ENCODE measurements at regions not wholly inside any gene's neighbourhood (a gene's known extent, or its start where the extent isn't known, plus 50 kb on each side); places are given as distances from the start of the nearest gene placed in this dataset.

DNA sequence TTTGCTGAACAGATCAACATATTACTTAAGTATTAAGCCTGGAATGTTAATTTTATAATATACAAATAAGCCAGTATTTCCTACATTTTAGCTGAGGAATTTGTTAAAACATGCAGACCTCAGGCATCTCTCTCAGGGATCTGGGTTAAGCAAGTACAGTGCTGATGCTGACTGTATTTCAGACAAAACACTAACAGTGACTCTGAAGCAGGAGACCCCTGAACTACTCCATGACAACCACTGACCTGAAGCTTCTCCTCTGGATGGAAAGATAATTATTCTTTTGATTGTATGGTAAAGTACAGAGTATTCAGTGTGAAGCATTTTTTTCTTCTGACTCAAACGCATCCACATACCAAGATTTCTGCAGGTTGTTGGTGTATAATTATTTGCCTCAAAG, 680.8 kb downstream of the LIG4 start:
- no peak overlapping the region for H3K27ac Mint-ChIP-seq

More for the DNA sequence above, 680.8 kb downstream of the LIG4 start:
- no peak overlapping the region for H3K18ac ChIP-seq (ENCODE audit: insufficient read length, low read depth, low read length)
- TF ChIP-seq, protein P1, sequence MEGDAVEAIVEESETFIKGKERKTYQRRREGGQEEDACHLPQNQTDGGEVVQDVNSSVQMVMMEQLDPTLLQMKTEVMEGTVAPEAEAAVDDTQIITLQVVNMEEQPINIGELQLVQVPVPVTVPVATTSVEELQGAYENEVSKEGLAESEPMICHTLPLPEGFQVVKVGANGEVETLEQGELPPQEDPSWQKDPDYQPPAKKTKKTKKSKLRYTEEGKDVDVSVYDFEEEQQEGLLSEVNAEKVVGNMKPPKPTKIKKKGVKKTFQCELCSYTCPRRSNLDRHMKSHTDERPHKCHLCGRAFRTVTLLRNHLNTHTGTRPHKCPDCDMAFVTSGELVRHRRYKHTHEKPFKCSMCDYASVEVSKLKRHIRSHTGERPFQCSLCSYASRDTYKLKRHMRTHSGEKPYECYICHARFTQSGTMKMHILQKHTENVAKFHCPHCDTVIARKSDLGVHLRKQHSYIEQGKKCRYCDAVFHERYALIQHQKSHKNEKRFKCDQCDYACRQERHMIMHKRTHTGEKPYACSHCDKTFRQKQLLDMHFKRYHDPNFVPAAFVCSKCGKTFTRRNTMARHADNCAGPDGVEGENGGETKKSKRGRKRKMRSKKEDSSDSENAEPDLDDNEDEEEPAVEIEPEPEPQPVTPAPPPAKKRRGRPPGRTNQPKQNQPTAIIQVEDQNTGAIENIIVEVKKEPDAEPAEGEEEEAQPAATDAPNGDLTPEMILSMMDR (conservative IDR thresholded peaks at IDR 0.05) = no peak
- no peak overlapping the region for H2BK12ac ChIP-seq (ENCODE audit: insufficient read length, low read depth, low read length)
- no peak overlapping the region for H3K56ac ChIP-seq (ENCODE audit: insufficient read length, low read depth, low read length)
- no peak overlapping the region for H4K91ac ChIP-seq (ENCODE audit: insufficient read length, low read depth, low read length)
- Mint-ChIP-seq H3K36me3 (ENCODE audit: insufficient read depth in 1 of 3, low read depth in 3 of 3) (peaks cover 0 to 3% (median 0%) of the 10 kb centered on the region in 3 experiments; a peak in 2 of 7 replicates), H3K27me3 (ENCODE audit: low read depth) (no peaks in the 10 kb centered on the region), H3K9me3 (peaks cover 3 to 8% of the 10 kb centered on the region in 2 experiments; a peak in 4 of 5 replicates), H3K4me3 (no peak overlapping the region), H3K4me1 (peaks cover 6 to 8% of the 10 kb centered on the region in 2 experiments)
- no peak overlapping the region for H4K8ac ChIP-seq (replicated peaks; ENCODE audit: insufficient read length, low read depth, low read length)
- no peaks in the 10 kb centered on the region for H3K4me1 ChIP-seq (ENCODE audit: insufficient read depth, low read length)
- no peaks in the 10 kb centered on the region; the same call in 1 of the 2 replicates for H3K79me2 ChIP-seq (ENCODE audit: insufficient read depth, low read length)
- H4K20me1 ChIP-seq (ENCODE audit: control insufficient read depth, insufficient read depth, insufficient read length) = no peaks in the 10 kb centered on the region
- H3K27me3 ChIP-seq (ENCODE audit: insufficient read depth, low read length) = no peaks in the 10 kb centered on the region
- H2BK15ac ChIP-seq (ENCODE audit: low read depth, low read length) = no peak overlapping the region
- H2BK20ac ChIP-seq (ENCODE audit: low read depth, low read length, poor library complexity, severe bottlenecking) = no peak overlapping the region
- H3K9me3 ChIP-seq (ENCODE audit: control insufficient read depth, low read depth, low read length) = no peaks in the 10 kb centered on the region
- no peak overlapping the region for H3K27ac ChIP-seq (ENCODE audit: insufficient read length, low read depth, low read length)
- H3K79me1 ChIP-seq (ENCODE audit: insufficient read depth, low read depth, low read length, poor library complexity, severe bottlenecking) = no peaks in the 10 kb centered on the region
- no peak overlapping the region for H3K23ac ChIP-seq (ENCODE audit: insufficient read length, low read depth, low read length)
- no peak overlapping the region for H2AK5ac ChIP-seq (ENCODE audit: insufficient read length, low read length)
- H3K4me2 ChIP-seq (ENCODE audit: insufficient read depth, insufficient read length, low read length) = no peak overlapping the region
- H3K14ac ChIP-seq (ENCODE audit: insufficient read depth, low read length) = no peak overlapping the region
- no peak overlapping the region for H4K5ac ChIP-seq (ENCODE audit: insufficient read length, low read depth, low read length)
- no peak overlapping the region for H2BK5ac ChIP-seq (ENCODE audit: insufficient read length, low read length)
- H2AFZ ChIP-seq (ENCODE audit: low read length) = no peak overlapping the region
- no peaks in the 10 kb centered on the region for H3K23me2 ChIP-seq (ENCODE audit: insufficient read length, low read depth, low read length, poor library complexity, severe bottlenecking)
- no peak overlapping the region for H2BK120ac ChIP-seq (ENCODE audit: low read depth, low read length, poor library complexity, severe bottlenecking)
- H3T11ph ChIP-seq (ENCODE audit: low read length) = no peak overlapping the region
- no peak overlapping the region for H3K4ac ChIP-seq (ENCODE audit: low read depth, low read length)
- no peak overlapping the region for H3K9ac ChIP-seq (ENCODE audit: extremely low read depth, insufficient read length, low read length)
- no CpG with 5 or more reads among the region's 1 CpG for WGBS (ENCODE audit: extremely low coverage, insufficient read length, low lambda C conversion rate)
- no peak for DNase-seq

Measured in H9 (cell line).